ENCODE measurements at regions not wholly inside any gene's neighbourhood (a gene's known extent, or its start where the extent isn't known, plus 50 kb on each side); places are given as distances from the start of the nearest gene placed in this dataset.
"Not testable (repeated sequence)": the region's sequence is repeated elsewhere in the genome, so short reads cannot be mapped to it uniquely, and the experiment has no call there.

- ChIA-PET CTCF (interaction anchor here (0.5 kb wide), 1 partner anchor 123 kb away, joined by 4 read pairs; no protein-coding TSS in a partner anchor), POLR2A (ENCODE audit: low non-redundant PET) (interaction anchor here (0.9 kb wide), 1 partner anchor 55 kb away, joined by 4 read pairs; no protein-coding TSS in a partner anchor)
- H3K27ac ChIP-seq, result peak overlapping the region; percentile 72
- no peak for TF ChIP-seq CTCF (conservative IDR thresholded peaks at IDR 0.05; ENCODE audit: low read depth)
- DNase-seq (ENCODE audit: low spot score), result peak; percentile 73
Observed at GRCh38 chr1:121519042-121519755, 334.4 kb downstream of the SRGAP2C start.

DNA sequence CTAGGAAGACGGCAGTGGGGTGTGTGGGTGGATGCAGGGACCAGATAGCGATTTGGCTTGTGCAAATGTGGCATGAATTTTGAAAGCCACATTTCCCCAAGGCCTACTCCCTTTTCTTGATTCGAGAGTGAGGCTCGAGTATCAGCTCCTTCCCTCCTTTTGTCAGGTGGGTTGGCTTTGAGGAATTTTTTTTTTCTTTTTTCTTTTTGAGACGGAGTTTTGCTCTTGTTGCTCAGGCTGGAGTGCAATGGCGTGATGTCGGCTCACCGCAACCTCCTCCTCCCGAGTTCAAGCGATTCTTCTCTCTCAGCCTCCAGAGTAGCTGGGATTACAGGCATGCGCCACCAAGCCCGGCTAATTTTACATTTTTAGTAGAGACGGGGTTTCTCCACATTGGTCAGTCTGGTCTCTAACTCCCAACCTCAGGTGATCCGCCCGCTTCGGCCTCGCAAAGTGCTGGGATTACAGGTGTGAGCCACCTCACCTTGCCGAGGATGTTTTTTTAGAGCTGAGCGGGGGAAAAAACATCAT is 335.0 kb downstream of the SRGAP2C start:
- CTCF ChIA-PET, result interaction anchor here (0.5 kb wide), 1 partner anchor 123 kb away, joined by 4 read pairs; no protein-coding TSS in a partner anchor
- DNase-seq (ENCODE audit: low spot score); POLR2A ChIA-PET (ENCODE audit: low non-redundant PET): not testable (repeated sequence)
- peak overlapping the region; percentile 72 for H3K27ac ChIP-seq

DNA sequence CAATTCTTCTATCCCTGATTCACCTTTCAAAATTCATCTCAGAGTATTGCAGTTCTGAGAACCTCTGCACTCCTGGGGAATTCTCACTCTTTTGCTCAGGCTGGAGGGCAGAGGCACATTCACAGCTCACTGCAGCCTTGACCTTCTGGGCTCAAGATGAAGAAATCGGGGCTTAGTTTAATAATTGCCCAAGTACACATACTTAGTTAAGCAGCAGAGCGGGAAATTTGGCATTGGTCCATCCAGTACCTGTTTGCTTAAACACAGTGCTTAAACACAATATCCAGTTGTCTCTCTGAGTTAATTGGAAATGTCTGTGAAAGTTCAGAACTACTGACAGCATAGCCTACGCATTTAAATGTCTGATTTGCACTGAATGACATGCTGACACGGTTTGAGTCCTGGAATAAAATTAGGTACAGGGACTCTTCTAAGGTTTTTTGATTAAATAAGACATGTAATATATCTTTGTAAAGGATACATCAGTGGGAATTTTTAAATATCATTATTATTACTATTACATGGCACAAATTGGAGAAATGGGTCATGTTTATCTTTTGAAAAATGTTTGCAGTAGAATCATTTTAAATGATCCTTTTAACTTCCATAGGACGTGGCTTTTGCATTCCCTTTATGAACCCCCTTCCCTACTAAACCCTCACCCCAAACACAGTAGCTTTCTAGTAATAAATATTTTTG is 337.4 kb downstream of the SRGAP2C start:
- POLR2A ChIA-PET (ENCODE audit: low non-redundant PET), result no interaction called here
- no peak for DNase-seq (ENCODE audit: low spot score)
- no peak overlapping the region for H3K27ac ChIP-seq
- no peak for TF ChIP-seq CTCF (conservative IDR thresholded peaks at IDR 0.05; ENCODE audit: low read depth)
- CTCF ChIA-PET, result no interaction called here

DNA sequence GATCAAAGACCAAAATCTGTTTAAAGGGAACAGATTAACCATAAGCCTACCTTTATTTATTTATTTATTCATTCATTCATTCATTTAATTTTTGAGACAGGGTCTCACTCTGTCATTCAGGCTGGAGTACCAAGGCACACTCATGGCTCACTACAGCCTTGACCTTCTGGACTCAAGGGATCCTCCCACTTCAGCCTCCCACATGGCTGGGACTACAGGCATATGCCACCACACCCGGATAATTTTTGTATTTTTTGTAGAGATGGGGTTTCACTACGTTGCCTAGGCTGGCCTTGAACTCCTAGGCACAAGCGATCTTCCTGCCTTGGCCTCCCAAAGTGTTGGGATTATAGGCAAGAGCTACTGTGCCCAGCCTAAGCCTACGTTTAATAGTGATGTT is 338.3 kb downstream of the SRGAP2C start:
- H3K27ac ChIP-seq; DNase-seq (ENCODE audit: low spot score); CTCF ChIA-PET; POLR2A ChIA-PET (ENCODE audit: low non-redundant PET): not testable (repeated sequence)

GRCh38 chr1:121525355-121525754 is 340.6 kb downstream of the SRGAP2C start:
- no peak for DNase-seq (ENCODE audit: low spot score)
- ChIA-PET POLR2A (ENCODE audit: low non-redundant PET) (no interaction called here), CTCF (no interaction called here)
- no peak overlapping the region for H3K27ac ChIP-seq
- TF ChIP-seq CTCF (conservative IDR thresholded peaks at IDR 0.05; ENCODE audit: low read depth), result no peak

GRCh38 chr1:121528958-121529357 is 344.2 kb downstream of the SRGAP2C start:
- H3K27ac ChIP-seq; CTCF ChIA-PET; POLR2A ChIA-PET (ENCODE audit: low non-redundant PET); DNase-seq (ENCODE audit: low spot score): not testable (repeated sequence)

DNA sequence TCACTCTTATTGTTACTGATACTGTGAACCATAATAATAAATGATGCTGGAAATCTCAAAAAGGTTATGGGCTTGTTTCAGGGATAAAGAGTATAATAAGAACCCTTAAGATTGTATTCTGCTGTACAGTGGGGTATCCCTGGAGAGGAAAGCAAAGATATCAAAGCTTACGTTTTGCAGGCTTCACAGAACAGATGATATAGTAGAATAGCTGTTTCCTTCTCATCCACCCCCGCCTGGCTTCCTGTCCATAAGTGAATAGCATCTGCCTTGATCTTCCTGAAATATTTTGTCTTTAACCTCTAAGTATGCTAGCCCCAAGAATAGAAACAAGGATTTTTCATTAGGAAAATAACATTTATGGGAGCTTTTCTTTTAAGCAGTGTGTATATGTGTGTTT is 345.3 kb downstream of the SRGAP2C start:
- H3K27ac ChIP-seq; DNase-seq (ENCODE audit: low spot score); CTCF ChIA-PET; POLR2A ChIA-PET (ENCODE audit: low non-redundant PET): not testable (repeated sequence)

DNA sequence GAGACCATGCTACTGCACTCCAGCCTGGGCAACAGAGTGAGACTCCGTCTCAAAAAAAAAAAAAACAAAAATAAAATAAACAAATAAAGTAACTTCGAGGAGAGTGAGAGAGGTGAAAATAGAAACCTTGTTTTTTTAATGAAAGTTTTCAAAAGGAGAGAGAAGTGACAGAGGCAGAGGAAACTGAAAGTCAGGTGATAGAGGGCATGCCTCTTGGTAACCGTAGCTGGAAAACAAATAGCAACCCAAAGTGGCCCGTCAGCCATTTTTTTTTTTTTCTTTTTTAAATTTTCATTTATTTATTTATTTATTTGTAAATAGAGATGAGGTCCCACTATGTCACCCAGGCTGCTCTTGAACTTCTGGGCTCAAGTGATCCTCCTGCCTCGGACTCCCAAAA is 347.0 kb downstream of the SRGAP2C start:
- CTCF ChIA-PET; H3K27ac ChIP-seq; POLR2A ChIA-PET (ENCODE audit: low non-redundant PET): not testable (repeated sequence)

GRCh38 chr1:121538148-121538547 is 353.4 kb downstream of the SRGAP2C start:
- DNase-seq (ENCODE audit: low spot score); H3K27ac ChIP-seq; CTCF ChIA-PET; POLR2A ChIA-PET (ENCODE audit: low non-redundant PET): not testable (repeated sequence)

More for the DNA sequence above, 347.0 kb downstream of the SRGAP2C start:
- DNase-seq (ENCODE audit: low spot score), result not testable (repeated sequence)
